GM23338 (cell line): ENCODE measurements at regions not wholly inside any gene's neighbourhood (a gene's known extent, or its start where the extent isn't known, plus 50 kb on each side); places are given as distances from the start of the nearest gene placed in this dataset.

ENCODE experiments used
- ATAC-seq: fragments of 200-7000 bp; cut with Tn5 transposase; 3 replicates; pipeline ENCODE4 v1.9.1; 2020
- DNase-seq: peaks from one replicate; pipeline ENCODE4 v3.0.0-alpha.2; 2015; ENCODE audit warnings: low spot score
- H2AFZ ChIP-seq: fragments of 200-600 bp; sonication (generic); 2 replicates; pipeline ENCODE4 v1.8.0; 2016; ENCODE audit warnings: antibody characterized with exemption, mild to moderate bottlenecking, moderate library complexity
- H3F3A ChIP-seq: fragments of 200-600 bp; sonication (generic); replicated peaks from 2 replicates; pipeline ENCODE4 v1.8.0; 2017; ENCODE audit warnings: antibody characterized with exemption, mixed run types, low read depth
- H3K27ac ChIP-seq: fragments of 200-600 bp; sonication (generic); 2 replicates; pipeline ENCODE4 v1.6.1; 2016; ENCODE audit warnings: low read depth
- H3K27me3 ChIP-seq: fragments of 200-600 bp; sonication (generic); 2 replicates; pipeline ENCODE4 v1.8.0; 2016; ENCODE audit warnings: mild to moderate bottlenecking, mixed run types, moderate library complexity; ENCODE audit not compliant: insufficient read depth
- H3K36me3 ChIP-seq: fragments of 200-600 bp; sonication (generic); 2 replicates; pipeline ENCODE4 v1.8.0; 2016; ENCODE audit warnings: mild to moderate bottlenecking; ENCODE audit not compliant: insufficient read depth
- H3K4me1 ChIP-seq: fragments of 200-600 bp; sonication (generic); 2 replicates; pipeline ENCODE4 v1.8.0; 2016; ENCODE audit warnings: mild to moderate bottlenecking, moderate library complexity; ENCODE audit not compliant: insufficient read depth
- H3K4me2 ChIP-seq: fragments of 200-600 bp; sonication (generic); 2 replicates; pipeline ENCODE4 v1.7.1; 2017; ENCODE audit warnings: mixed run types
- H3K4me3 ChIP-seq: fragments of 200-600 bp; sonication (generic); 2 replicates; pipeline ENCODE4 v1.6.1; 2016; ENCODE audit warnings: mixed run types
- H3K79me2 ChIP-seq: fragments of 200-600 bp; sonication (generic); replicated peaks from 2 replicates; pipeline ENCODE4 v1.8.0; 2017; ENCODE audit warnings: mild to moderate bottlenecking; ENCODE audit not compliant: insufficient read depth
- H3K9me2 ChIP-seq: fragments of 200-600 bp; sonication (generic); 2 replicates; pipeline ENCODE4 v1.8.0; 2017; ENCODE audit not compliant: insufficient read depth
- H4K20me1 ChIP-seq: fragments of 200-600 bp; sonication (generic); replicated peaks from 2 replicates; pipeline ENCODE4 v1.8.0; 2017; ENCODE audit warnings: mild to moderate bottlenecking; ENCODE audit not compliant: insufficient read depth
- H3K27ac Mint-ChIP-seq: 2 replicates; pipeline ENCODE4 v1.8.0; 2020; ENCODE audit warnings: inconsistent platforms, mild to moderate bottlenecking, moderate library complexity, mixed read lengths
- H3K27me3 Mint-ChIP-seq: 3 replicates; pipeline ENCODE4 v1.8.0; 2022; ENCODE audit warnings: low read depth, mild to moderate bottlenecking, moderate library complexity, mixed read lengths, inconsistent platforms; ENCODE audit not compliant: insufficient read depth, poor library complexity
- H3K36me3 Mint-ChIP-seq: 3 replicates; pipeline ENCODE4 v1.8.0; 2021; ENCODE audit warnings: low read depth, mild to moderate bottlenecking, inconsistent platforms, moderate library complexity, mixed read lengths
- H3K4me1 Mint-ChIP-seq: 3 replicates; pipeline ENCODE4 v1.8.0; 2020; ENCODE audit warnings: mild to moderate bottlenecking, inconsistent platforms, mixed read lengths
- H3K4me3 Mint-ChIP-seq: 3 replicates; pipeline ENCODE4 v1.8.0; 2021; ENCODE audit warnings: moderate library complexity, mild to moderate bottlenecking, inconsistent platforms, mixed read lengths
- H3K9me3 Mint-ChIP-seq: 3 replicates; pipeline ENCODE4 v1.8.0; 2020; ENCODE audit warnings: moderate library complexity, mild to moderate bottlenecking, inconsistent platforms, mixed read lengths
- CREB1 ChIP-seq: fragments of 250-450 bp; sonication (Bioruptor Pico); IDR thresholded peaks from 2 replicates; pipeline ENCODE4 v1.5.0; 2020; ENCODE audit warnings: low read depth, mild to moderate bottlenecking, moderate library complexity
- CTCF ChIP-seq, 2 experiments: fragments of 200-600 bp in 1 of 2; sonication (generic) in 1 of 2; conservative IDR thresholded peaks; 2 replicates each; pipeline versions ENCODE4 v1.5.1 to v1.6.1; 2016 to 2017; ENCODE audit warnings: antibody characterized with exemption in 2 of 2, low read depth in 2 of 2, mild to moderate bottlenecking in 2 of 2, moderate library complexity in 1 of 2
- ETS1 ChIP-seq: IDR thresholded peaks from 2 replicates; pipeline ENCODE4 v1.6.1; 2016; ENCODE audit warnings: antibody characterized with exemption
- EZH2 ChIP-seq: fragments of 200-600 bp; sonication (generic); IDR thresholded peaks from one replicate; pipeline ENCODE4 v1.8.0; 2017; ENCODE audit warnings: antibody characterized with exemption, mild to moderate bottlenecking, low read depth; ENCODE audit not compliant: unreplicated experiment
- EZH2phosphoT487 ChIP-seq: fragments of 200-600 bp; sonication (generic); IDR thresholded peaks from one replicate; pipeline ENCODE4 v1.8.1; 2018; ENCODE audit warnings: antibody characterized with exemption; ENCODE audit not compliant: unreplicated experiment
- JUNB ChIP-seq: IDR thresholded peaks from one replicate; pipeline ENCODE4 v1.6.1; 2016; ENCODE audit warnings: antibody characterized with exemption; ENCODE audit not compliant: unreplicated experiment
- NANOG ChIP-seq: IDR thresholded peaks from 2 replicates; pipeline ENCODE4 v1.6.1; 2016; ENCODE audit warnings: antibody characterized with exemption, borderline replicate concordance
- POLR2AphosphoS5 ChIP-seq: IDR thresholded peaks from 2 replicates; pipeline ENCODE4 v1.6.1; 2016; ENCODE audit warnings: antibody characterized with exemption, low read depth
- REST ChIP-seq: IDR thresholded peaks from one replicate; pipeline ENCODE4 v1.6.1; 2018; ENCODE audit warnings: antibody characterized with exemption; ENCODE audit not compliant: unreplicated experiment
- STAT1 ChIP-seq: IDR thresholded peaks from one replicate; pipeline ENCODE4 v1.6.1; 2016; ENCODE audit warnings: antibody characterized with exemption; ENCODE audit not compliant: unreplicated experiment
- ZNF114 ChIP-seq: fragments of 250-450 bp; sonication (Bioruptor Pico); IDR thresholded peaks from 2 replicates; pipeline ENCODE4 v1.5.0; 2020; ENCODE audit warnings: mild to moderate bottlenecking, moderate library complexity
- ZNF331 ChIP-seq: fragments of 250-450 bp; sonication (Bioruptor Pico); IDR thresholded peaks from 2 replicates; pipeline ENCODE4 v1.5.0; 2020; ENCODE audit warnings: low read depth, mild to moderate bottlenecking, moderate library complexity
- ZNF462 ChIP-seq: fragments of 250-450 bp; sonication (Bioruptor Pico); IDR thresholded peaks from 2 replicates; pipeline ENCODE4 v1.5.0; 2020; ENCODE audit warnings: mild to moderate bottlenecking, moderate library complexity

GRCh38 chr7:131762753-131763152, 206.3 kb upstream of the PODXL start:
- Histone ChIP-seq H3F3A (no peaks in the 10 kb centered on the region), H3K27ac (no peak overlapping the region), H3K79me2 (no peaks in the 10 kb centered on the region), H3K27me3 (no peaks in the 10 kb centered on the region), H3K4me2 (no peak overlapping the region), H3K36me3 (no peaks in the 10 kb centered on the region), H4K20me1 (no peaks in the 10 kb centered on the region), H3K9me2 (no peaks in the 10 kb centered on the region), H3K4me3 (no peak overlapping the region), H3K4me1 (no peaks in the 10 kb centered on the region), H2AFZ (no peak overlapping the region)
- no peak for DNase-seq
- ATAC-seq: no peak
- peaks cover 5% of the 10 kb centered on the region for H3K27me3 Mint-ChIP-seq
- H3K4me1 Mint-ChIP-seq: peaks cover 9% of the 10 kb centered on the region
- no peaks in the 10 kb centered on the region for H3K36me3 Mint-ChIP-seq
- TF ChIP-seq EZH2phosphoT487 (no peak), EZH2 (no peak), JUNB (no peak), CTCF (conservative IDR thresholded peaks at IDR 0.05; ENCODE audit: low read depth in 2 of 2) (no peak), CREB1 (CRISPR knock-in tag) (no peak), NANOG (no peak), ZNF114 (no peak), REST (no peak), ZNF462 (CRISPR knock-in tag) (no peak), POLR2AphosphoS5 (no peak), STAT1 (no peak), ETS1 (no peak), ZNF331 (CRISPR knock-in tag) (no peak)
- H3K27ac Mint-ChIP-seq: no peak overlapping the region
- no peaks in the 10 kb centered on the region for H3K9me3 Mint-ChIP-seq
- H3K4me3 Mint-ChIP-seq: no peak overlapping the region
